Hematopoietic multipotent progenitor cell treated with erythropoietin and hydrocortisone succinate and interleukin-3 and kit ligand, for 8 days (in vitro differentiated cells): ENCODE measurements at regions not wholly inside any gene's neighbourhood (a gene's known extent, or its start where the extent isn't known, plus 50 kb on each side); places are given as distances from the start of the nearest gene placed in this dataset.
"Not testable (repeated sequence)": the region's sequence is repeated elsewhere in the genome, so short reads cannot be mapped to it uniquely, and the experiment has no call there.

ENCODE experiments used
- DNase-seq: peaks from one replicate; pipeline ENCODE4 v3.0.0-alpha.2; 2015

DNA sequence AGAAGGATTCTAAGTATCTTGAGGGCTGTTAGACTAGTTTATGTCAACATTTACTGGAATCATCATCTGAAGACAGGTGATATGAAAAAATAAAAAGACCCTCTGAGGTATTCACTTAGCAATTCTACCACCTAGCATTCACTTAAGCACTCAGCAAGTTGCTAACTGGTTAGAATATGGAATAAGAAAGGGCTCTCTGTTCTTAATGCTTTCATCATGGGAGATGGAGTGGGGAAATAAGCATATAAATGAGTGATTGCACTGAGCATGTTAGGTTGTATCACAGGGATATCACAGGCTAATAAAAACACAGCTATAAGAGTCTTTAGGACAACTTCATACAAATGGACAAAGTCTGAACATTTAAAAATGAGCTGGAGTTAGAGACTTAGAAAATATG, 1238.8 kb downstream of the CDH11 start:
- no peak for DNase-seq

DNA sequence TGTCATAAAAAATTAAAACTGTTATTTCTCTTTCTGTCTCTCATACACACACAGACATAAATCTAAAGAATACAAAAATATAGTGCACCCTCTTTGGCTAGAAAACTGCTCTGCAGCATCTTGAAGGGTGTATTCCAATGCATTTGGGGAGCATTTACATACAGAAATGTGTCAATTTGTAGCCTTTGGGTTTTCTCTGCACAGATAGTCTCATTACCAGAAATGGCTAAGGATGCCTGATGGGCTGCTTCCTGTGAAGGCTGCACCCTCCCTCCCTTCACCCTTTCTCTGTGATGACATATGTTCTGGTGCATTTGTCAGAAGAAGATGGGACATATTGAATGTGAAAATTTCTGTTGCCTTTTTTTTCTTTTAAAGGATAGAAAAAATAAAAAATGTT, 1239.3 kb downstream of the CDH11 start:
- no peak for DNase-seq

DNA sequence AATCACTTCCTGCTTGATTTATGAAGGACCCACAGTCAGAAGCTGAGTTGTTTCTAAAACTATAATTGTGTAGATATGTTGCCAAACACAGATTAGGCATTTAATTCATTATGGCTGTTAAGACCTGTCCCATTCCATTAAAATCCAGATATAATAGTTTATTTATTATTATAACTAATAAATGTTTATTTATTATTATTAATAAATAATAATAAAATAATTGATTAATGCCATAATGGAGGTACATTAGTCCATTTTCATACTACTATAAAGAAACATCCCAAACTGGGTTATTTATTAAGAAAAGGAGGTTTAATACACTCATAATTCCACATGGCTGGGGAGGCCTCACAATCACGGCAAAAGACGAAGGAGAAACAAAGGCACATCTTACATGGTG, 1240.9 kb downstream of the CDH11 start:
- no peak for DNase-seq

DNA sequence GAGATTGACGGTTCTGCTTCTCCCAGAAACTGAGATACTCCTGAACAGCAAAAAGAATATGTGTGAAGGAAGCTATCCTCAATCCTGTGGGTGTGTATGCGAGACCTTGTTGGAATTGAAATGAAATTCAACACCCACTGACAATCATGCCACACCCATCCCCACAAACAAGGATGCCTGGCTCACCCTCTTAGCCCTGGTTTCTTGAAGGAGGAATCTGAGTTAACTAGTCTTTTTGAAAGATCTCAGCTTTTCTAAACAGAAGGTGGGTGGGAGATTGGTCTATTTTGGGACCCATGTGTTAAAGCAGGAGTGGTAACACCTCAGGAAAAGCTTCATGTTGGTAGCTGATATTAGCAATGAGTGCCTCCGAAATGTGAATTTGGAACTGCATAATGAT, 1244.5 kb downstream of the CDH11 start:
- DNase-seq, result no peak

DNA sequence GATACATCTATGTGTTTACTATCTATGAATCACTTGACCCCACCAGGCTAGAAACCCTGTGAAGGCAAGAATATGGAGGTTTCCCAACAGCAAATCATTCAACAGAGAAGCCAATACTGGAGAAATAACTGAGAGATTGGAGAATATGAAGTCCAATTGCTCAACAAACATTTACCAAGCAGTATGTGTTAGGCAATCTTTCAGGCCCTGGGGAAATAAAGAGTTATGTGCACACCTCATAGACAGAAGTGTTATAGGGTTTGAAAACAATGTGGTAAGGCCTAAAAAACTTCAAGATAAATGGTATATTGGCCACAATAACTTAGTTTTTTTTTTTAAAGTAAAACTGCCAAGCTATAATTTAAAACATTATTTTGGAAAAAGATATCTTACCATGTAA, 1245.8 kb downstream of the CDH11 start:
- no peak for DNase-seq

DNA sequence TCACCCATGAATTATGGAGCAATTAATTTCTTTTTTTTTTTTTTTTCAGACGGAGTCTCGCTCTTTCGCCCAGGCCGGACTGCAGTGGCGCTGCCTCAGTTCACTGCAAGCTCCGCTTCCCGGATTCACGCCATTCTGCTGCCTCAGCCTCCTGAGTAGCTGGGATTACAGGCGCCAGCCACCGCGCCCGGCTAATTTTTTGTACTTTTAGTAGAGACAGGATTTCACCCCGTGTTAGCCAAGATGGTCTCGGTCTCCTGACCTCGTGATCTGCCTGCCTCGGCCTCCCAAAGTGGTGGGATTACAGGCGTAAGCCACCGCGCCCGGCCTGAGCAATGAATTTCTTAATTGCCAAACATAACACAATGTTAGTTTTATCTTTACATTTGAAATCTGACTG, 1261.2 kb downstream of the CDH11 start:
- not testable (repeated sequence) for DNase-seq

DNA sequence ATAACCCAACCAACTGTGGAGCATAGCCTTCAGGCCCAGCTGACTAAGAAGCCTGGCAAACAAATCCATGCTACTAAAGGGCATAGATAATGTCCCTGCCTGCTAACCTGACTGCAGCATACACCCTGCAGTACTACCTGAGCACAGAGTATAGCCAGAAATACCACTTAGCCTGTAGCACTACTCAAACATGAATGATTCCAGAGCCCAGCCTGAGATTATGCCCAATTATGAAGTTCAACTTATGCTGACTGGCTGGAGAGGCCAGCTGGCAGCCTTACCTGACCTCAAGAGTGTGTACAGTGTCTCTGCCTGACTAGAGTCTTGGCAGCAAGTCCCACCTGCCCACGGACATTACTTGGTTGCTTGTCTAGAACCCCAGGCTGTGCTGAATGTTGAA, 1265.3 kb downstream of the CDH11 start:
- no peak for DNase-seq

DNA sequence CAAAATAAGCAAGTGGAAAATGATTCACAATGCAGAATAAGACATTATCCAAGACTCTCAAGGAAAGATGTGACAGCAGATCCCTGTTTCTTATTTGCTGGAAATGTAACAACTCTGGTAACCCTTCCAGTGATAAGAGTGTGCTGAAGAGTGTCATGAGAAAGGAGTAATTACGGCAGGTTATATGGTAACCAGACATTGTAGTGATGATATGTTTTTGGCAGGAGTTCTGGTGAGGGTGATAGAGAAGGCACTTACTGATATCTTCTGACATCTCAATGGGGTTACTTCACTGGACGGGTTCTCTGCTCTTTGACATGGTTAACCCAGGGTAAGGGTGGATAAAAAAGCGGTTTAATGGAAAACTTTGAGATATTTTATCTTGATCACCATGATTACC, 1270.9 kb downstream of the CDH11 start:
- DNase-seq, result no peak

DNA sequence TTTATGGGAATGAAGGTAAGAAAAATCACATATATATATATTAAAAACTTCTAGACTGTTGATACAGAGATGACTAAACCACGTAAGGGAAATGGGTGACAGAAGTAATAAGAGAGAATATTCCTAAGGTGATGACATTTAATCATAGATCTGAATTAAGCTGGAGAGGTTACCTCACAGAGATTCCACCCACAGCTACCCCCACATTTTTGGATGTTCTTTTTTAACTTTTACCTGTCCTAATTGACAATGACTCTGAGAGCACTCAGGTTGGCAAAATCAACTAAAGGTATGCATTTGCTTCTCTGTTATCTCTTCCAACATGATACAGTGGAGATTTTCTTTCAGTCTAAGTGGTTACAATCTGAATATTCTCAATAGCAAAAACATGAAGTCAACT, 1280.6 kb downstream of the CDH11 start:
- DNase-seq, result no peak

DNA sequence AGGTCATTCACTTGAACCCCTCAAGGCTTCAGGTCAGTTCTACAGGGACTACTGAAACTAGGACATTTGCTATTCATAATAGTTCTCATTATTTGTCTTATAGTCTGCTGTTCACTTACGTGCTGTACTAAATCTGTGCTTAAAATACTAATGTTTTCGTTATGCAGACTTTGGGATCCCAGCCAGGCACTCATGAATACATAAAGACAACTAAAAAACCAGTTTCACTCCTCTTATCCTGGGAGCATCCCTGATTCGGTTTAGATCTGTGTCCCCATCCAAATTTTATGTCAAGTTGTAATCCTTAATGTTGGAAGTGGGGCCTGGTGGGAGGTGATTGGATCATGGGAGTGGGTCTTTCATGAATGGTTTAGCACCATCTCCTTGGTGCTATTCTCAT, 1291.8 kb downstream of the CDH11 start:
- no peak for DNase-seq

DNA sequence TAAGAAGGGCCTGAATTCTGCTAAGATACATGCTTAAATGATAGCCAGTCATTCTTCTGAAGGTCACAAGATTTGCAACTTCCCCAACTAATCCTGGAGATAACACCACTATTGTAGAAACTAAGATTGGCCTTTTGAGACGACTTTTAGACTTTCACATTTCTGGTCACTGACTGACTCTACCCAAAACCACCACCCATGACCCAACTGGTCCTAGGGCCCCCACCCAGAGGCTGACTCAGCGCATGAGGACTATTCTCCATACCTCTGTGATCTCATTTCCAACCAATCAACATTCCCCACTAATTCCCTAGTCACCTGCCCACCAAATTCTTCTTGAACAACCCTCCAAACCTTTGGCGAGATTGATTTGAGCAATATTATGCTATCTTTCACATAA, 1299.0 kb downstream of the CDH11 start:
- DNase-seq, result no peak

DNA sequence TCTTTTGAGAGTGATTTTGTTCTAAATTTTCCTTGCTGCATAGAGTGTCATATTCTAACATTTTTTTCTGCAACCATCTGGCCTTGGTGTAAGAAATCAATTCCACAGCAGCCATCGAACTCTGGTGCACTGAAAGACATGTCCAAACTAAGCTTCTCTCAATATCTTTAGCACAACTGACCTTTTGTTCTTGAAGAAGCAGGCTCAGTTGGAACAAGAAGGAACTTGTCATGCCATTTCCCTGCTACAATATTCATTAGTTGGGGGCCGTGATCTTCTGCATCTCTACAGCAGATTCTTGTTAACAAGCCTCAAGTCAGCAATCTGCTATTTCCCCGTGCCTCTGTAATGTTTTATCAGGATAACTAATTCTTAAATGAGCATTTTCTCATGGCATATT, 1305.6 kb downstream of the CDH11 start:
- DNase-seq, result no peak

DNA sequence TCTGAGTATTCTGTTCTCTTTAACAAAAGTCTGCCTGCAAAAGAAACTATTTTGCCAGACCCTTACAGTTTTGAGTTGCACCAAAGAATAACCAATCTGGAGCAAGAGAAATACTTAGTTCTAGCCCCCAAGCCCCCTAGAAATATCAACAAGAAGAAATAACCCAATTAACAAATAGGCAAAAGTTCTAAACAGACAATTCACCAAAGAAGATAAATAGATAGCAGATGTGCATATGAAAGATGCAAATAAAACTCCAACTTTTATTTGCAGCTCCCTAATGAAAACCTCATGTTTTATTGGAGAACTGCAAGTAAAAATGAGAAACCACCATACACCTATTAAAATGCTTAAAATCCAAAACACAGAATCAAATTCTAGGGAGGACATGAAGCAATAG, 1308.0 kb downstream of the CDH11 start:
- no peak for DNase-seq

DNA sequence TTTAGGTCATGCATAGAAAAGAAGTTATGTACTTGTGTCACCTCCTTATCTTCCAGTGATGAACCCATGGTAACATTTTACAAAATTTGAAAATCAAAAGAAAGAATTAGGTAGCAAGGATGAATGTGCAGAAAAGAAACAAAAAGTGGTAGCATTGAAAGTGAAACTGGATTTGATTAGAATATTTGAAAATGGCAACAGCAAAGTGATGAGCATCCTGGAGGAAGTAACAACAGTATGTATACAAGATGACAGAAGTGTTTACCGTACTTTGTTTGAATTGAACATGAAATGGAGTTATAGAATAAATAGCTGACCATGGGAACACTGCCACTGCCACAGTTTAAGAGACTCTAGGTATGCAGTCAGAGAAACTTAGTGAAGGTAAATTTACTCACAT, 1313.1 kb downstream of the CDH11 start:
- no peak for DNase-seq

DNA sequence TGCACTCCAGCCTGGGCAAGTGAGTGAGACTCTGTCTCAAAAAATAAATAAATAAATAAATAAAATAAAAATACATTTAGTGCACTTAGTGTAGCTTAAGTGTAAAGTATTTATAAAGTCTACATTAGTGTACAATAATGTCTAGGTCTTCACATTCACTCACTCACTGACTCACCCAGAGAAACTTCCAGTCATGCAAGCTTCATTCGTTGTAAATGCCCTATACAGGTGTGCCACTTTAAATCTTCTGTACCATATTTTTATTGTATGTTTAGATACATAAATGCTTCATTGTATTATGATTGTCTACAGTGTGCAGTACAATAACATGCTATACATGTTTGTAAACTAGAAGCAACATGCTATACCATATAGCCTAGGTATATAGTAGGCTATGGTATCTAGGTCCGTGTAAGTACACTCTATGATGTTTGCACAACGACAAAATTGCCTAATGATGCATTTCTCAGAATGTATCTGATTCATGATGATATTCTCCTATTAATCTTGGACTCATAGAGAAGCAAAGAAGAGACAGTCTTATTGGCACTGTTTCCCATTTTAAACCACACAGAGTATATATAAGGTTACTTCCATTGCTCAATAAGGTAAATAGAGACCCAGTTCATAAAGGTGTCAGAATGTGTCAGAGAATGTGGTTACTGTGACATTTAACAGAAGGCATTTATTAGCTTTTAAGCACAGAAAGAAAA, 1314.9 kb downstream of the CDH11 start:
- no peak for DNase-seq

DNA sequence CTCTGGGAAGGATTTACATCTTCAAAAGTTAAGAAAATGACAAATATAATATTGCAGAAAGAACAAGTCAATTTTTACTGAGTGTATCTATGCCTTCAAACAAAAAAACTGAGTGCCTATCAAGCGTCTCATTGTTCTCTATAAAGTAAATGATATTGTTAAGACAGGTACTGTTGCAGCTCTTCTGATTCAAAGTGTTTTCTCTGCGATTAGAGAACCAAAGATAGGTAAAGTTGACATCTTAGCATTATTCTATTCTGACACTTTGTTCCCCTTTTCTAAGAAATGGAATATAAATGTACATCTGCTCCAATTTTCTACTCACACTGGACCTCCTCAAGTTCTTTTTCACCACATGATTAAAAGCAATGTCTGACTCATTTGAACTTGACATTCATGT, 1317.7 kb downstream of the CDH11 start:
- DNase-seq, result no peak

DNA sequence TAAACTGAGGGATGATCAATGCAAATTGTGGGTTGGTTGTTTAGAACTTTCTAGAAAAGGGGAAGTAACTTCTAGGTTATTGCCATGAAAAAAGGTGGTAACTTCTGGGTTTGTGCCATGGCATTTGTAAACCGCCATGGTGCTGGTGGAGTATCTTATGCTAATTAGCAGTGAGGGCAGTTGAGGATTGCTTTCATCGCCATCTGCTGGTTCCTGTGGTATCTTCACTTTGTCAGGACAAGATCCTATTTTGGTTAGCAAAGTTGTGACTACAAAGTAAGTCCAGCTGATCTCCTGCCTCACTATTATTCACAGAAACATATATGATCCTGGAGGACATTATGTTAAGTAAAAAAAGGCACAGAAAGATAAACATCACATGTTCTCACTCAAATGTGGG, 1332.3 kb downstream of the CDH11 start:
- DNase-seq, result no peak

DNA sequence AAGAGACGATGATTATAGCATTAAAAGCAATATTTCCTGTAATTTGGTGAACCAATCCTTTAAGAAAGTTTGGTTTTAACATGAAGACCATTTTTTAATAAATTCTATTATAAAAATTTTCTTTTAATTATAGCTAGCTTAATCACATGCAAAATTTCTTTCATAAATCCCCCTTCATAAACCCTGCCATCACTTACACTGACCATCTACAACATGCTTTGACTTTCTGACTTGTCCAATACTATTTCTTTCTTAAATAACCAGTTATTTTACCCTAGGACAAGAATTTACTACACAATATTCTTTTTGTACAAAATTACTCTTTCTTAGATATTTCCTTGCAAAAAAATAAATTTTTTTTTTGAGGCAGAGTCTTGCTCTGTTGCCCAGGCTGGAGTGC, 1334.8 kb downstream of the CDH11 start:
- no peak for DNase-seq

DNA sequence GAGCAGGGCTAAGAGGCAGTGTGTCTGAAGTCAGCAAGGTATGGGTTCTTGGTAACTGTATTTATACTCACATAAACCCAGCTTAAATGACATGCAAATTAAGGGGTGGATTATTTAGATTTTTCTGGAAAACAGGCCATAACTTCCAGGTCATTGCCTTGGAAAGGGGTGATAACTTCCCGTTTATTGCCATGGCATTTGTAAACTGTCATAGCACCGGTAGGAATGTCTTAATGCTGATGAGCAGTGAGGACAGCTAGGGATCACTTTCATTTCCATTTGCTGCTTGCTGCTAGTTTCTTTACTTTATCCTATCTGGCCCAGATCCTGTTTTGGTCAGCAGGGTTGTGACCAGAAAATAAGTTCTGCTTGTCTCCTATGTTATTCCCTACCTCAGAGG, 1336.7 kb downstream of the CDH11 start:
- DNase-seq, result no peak

DNA sequence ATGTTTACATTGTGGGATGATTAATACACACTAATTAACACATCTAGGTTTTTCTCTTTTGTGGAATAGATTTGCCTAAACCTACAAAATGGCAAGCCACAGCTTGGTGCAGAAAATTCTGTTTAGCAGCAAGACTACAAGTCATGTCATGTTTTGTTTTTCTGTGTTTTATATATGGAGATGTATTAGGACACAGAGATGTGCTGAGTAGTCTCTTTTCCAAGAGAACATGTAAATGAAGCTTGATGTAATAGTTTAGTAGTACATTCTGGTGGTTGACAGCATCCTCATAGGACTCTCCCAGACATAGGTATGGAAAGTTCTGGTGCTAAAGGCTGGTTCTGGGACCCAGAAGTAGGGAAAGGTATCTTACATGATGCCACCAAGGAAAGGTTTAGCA, 1345.4 kb downstream of the CDH11 start:
- DNase-seq, result no peak

DNA sequence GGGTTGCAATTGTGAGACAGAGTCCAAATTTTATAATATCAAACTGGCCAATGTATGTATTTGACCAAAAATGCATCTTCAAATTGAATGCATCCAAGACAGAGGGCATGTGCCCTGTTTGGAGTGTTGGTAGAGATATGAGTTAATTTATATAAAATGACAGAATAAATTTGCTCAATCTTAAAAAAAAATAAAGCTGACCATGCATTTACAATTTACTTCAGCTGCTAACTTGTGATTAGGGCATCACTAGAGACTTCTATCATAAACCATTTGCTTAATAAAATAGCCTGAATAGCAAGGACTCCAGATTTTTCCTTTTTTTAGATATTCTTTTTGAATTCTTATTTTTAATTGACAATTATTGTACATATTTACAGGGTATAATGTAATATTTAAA, 1345.8 kb downstream of the CDH11 start:
- no peak for DNase-seq

DNA sequence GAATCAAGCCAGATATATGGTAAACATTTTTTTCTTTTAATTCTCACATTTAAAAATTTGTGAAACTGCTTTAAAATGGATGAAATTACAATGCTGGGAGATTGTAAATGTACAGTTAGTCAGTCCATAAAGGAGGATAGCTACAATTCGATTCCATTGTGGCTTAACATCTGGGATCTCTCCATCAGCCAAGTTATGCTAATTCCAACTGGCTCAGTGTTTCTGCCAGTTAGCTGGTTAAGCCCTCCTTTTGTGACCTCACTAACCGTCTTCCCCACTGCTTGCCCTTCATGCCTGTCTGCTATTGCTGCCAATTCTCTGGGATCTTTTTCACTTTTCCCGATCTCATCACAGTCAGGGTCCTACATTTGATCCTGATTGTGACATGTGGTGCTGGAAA, 1347.6 kb downstream of the CDH11 start:
- DNase-seq, result no peak

DNA sequence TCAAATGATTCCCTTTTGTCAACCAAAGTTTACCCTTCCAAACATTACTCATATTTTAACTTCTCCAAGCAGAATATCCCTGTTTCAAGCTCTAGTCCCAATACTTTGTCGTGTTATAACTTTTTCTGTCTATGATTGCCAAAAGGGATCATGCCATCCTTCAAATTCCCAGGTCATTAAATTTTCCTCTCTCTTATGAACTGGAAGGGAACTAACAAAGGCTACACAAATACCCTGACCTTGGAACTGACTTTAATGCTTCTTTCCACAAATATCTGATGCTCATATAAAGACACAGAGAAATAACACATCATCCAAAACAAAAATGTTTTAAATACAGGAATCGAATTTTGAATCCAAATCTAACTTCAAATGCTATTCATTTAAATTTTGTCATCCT, 1352.7 kb downstream of the CDH11 start:
- no peak for DNase-seq

DNA sequence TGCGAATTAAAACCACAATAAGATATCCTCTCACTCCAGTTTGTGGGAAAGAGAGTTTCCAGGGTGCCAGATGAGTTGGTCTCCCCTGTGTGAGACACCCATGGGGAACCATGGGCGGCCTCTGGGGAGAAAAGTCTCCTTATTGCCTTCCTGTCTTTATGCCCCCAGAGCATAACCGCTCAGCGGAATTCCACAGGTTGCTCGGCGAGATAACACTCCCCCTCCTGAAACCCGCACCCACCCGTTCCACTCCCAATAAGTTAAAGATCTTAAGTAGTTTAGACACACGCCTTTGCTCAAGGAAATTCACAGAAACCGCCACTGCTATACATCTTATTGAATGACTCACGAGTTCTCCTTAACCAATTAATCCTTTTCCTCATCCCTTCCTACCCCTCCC, 1361.6 kb downstream of the CDH11 start:
- not testable (repeated sequence) for DNase-seq

DNA sequence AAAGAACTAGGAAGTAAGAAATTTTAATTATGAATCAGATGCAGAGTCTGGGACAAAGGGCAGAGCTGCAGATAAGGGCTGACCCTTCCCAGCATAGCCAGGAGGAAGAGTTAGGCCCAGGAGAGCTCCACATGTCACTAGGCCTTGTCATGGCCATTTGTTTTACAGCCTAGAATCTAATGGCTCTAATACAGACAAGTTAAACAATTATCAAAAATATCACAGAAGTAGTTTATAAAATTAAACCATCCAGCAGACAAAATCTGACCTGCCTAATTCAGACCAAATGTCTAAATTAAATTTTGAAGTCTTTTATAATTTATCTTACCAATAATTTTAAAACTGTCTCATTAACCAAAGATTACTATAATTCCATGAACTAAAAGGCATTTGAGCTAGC, 1369.5 kb downstream of the CDH11 start:
- DNase-seq, result no peak

DNA sequence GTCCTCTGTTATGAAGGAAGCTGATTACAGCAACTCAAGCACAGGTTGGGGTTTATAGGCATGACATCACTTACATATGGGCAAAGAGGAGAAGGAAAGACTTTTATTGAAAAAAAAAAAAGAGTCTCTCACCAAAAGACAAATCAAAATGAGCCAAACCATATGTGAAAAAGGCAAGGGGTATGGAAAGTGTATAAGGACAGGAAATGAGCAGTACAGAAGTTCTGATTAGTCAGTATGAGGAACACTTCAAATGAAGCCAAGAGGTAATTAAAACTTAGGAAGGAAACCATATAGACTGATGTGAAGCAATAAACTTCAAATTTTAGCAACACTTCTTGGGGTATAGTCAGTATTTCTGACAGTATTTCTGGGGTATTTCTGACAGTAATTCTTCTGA, 1372.6 kb downstream of the CDH11 start:
- DNase-seq, result no peak
